DOHH2 (cell line): ENCODE measurements at regions not wholly inside any gene's neighbourhood (a gene's known extent, or its start where the extent isn't known, plus 50 kb on each side); places are given as distances from the start of the nearest gene placed in this dataset.

ENCODE experiments used
- H3F3A ChIP-seq: fragments of 200-600 bp; sonication (generic), shearing (Covaris generic); 2 replicates; pipeline ENCODE4 v1.6.0; 2016; ENCODE audit warnings: antibody characterized with exemption, mild to moderate bottlenecking; ENCODE audit not compliant: control insufficient read depth, insufficient read depth
- H3K27ac ChIP-seq: fragments of 200-600 bp; sonication (generic); 2 replicates; pipeline ENCODE4 v1.5.1; 2014; ENCODE audit warnings: low read depth, mild to moderate bottlenecking, low read length, moderate library complexity
- H3K27me3 ChIP-seq: fragments of 200-600 bp; sonication (generic); 2 replicates; pipeline ENCODE4 v1.6.1; 2014; ENCODE audit warnings: mild to moderate bottlenecking, low read length, mixed read lengths; ENCODE audit not compliant: control insufficient read depth
- H3K36me3 ChIP-seq: fragments of 200-600 bp; sonication (generic); 2 replicates; pipeline ENCODE4 v1.6.1; 2014; ENCODE audit warnings: mild to moderate bottlenecking, low read length, moderate library complexity, mixed read lengths; ENCODE audit not compliant: control insufficient read depth
- H3K4me1 ChIP-seq: fragments of 200-600 bp; sonication (generic); 2 replicates; pipeline ENCODE4 v1.6.1; 2014; ENCODE audit warnings: mild to moderate bottlenecking, low read length, mixed read lengths; ENCODE audit not compliant: control insufficient read depth
- H3K4me2 ChIP-seq: fragments of 200-600 bp; sonication (generic); 2 replicates; pipeline ENCODE4 v1.6.0; 2014; ENCODE audit warnings: mild to moderate bottlenecking, low read length, moderate library complexity
- H3K4me3 ChIP-seq: fragments of 200-600 bp; sonication (generic); 2 replicates; pipeline ENCODE4 v1.5.1; 2014; ENCODE audit warnings: mild to moderate bottlenecking, low read length, mixed read lengths
- H3K79me2 ChIP-seq: fragments of 200-600 bp; sonication (generic); 2 replicates; pipeline ENCODE4 v1.6.1; 2014; ENCODE audit warnings: mild to moderate bottlenecking, low read length, mixed read lengths; ENCODE audit not compliant: control insufficient read depth
- H3K9me2 ChIP-seq: fragments of 200-600 bp; sonication (generic); replicated peaks from 2 replicates; pipeline ENCODE4 v1.6.1; 2014; ENCODE audit warnings: mild to moderate bottlenecking, low read length, mixed read lengths; ENCODE audit not compliant: control insufficient read depth
- H3K9me3 ChIP-seq: fragments of 200-600 bp; sonication (generic); 2 replicates; pipeline ENCODE4 v1.6.1; 2014; ENCODE audit warnings: antibody characterized with exemption, low read length, mixed read lengths; ENCODE audit not compliant: control insufficient read depth, insufficient read depth
- H4K20me1 ChIP-seq: fragments of 200-600 bp; sonication (generic); 2 replicates; pipeline ENCODE4 v1.6.0; 2014; ENCODE audit warnings: low read depth, mild to moderate bottlenecking, antibody characterized with exemption, low read length, moderate library complexity; ENCODE audit not compliant: control insufficient read depth, insufficient read depth
- EZH2phosphoT487 ChIP-seq: fragments of 200-600 bp; sonication (generic); IDR thresholded peaks from 2 replicates; pipeline ENCODE4 v1.6.1; 2017; ENCODE audit warnings: borderline replicate concordance, mild to moderate bottlenecking, antibody characterized with exemption, low read length, moderate library complexity, mixed read lengths
- TF ChIP-seq, protein P1 (sequence below): fragments of 200-600 bp; sonication (generic); IDR thresholded peaks from one replicate; pipeline ENCODE4 v1.5.1; 2014; ENCODE audit warnings: antibody characterized with exemption, mild to moderate bottlenecking, low read depth, low read length; ENCODE audit not compliant: poor library complexity, severe bottlenecking

DNA sequence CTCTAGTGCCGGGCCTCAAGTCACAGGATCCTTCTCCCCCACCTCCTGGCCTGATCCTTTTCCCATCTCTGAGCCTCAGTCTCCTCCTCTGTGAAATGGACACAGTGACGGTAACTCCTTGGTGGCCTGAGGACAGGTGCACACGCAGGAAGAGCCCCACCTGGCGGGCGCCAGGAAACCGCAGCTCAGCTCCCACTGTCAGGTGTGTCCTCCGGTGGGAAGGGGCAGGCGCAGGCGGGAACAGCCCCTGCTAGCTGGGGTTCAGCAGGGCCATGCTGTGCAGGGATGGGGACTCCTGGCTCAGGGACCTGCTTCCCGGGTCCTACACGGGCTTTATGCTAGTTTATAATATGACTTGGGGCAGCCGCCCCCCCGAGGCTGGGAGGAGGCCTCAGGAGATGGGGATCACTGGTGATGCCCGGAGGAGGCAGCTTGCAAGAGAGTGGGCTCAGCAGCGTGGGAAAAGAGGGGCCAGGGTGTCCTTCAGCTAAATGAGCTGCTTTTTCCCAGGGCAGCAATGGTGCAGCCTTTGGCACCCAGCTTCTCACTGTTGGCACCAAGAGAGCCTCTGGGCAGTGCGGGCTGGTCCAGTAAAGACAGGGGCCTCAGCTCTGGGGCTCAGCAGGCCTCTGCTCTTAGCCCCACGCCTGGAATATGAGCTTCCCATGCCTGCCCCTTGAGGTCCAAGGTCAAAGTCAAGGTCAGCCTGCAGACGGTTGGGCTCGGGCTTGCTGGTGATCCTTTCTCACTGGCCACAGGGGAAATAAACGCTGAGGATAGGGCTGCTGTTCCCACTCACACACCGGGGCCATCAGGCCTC is 68.0 kb upstream of the FAM20C start:
- no peaks in the 10 kb centered on the region for H3K27me3 ChIP-seq
- H4K20me1 ChIP-seq = no peaks in the 10 kb centered on the region
- no peak overlapping the region for H3K4me2 ChIP-seq
- no peaks in the 10 kb centered on the region for H3K9me2 ChIP-seq
- no peaks in the 10 kb centered on the region for H3K4me1 ChIP-seq
- TF ChIP-seq EZH2phosphoT487 = no peak
- H3K9me3 ChIP-seq = no peaks in the 10 kb centered on the region
- no peaks in the 10 kb centered on the region for H3K36me3 ChIP-seq
- H3K27ac ChIP-seq = no peak overlapping the region
- no peak overlapping the region for H3K4me3 ChIP-seq
- no peaks in the 10 kb centered on the region for H3K79me2 ChIP-seq
- no peaks in the 10 kb centered on the region for H3F3A ChIP-seq

DNA sequence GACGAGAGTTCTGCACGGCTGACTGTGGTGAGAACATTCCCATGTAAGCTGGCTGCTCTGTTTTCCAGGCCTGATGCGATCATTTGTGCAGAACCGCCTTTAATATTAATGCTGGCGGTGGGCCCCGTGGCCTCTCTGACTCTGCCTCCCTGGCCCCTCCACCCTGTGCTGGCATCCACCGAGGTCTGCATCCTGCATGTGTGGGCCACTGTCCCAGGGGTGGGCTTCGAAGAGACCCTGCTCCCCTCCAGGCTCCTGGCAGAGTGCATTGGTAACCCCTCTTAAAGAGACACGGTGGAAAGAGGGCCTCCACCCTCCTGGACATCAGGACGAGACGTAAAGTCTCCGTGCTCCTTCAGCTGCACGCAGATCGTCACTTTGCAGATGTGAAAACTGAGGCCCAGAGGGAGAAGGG is 67.3 kb upstream of the FAM20C start:
- Histone ChIP-seq H3K4me1 (no peaks in the 10 kb centered on the region), H3K79me2 (no peaks in the 10 kb centered on the region)
- no peak for TF ChIP-seq EZH2phosphoT487
- TF ChIP-seq, protein P1, sequence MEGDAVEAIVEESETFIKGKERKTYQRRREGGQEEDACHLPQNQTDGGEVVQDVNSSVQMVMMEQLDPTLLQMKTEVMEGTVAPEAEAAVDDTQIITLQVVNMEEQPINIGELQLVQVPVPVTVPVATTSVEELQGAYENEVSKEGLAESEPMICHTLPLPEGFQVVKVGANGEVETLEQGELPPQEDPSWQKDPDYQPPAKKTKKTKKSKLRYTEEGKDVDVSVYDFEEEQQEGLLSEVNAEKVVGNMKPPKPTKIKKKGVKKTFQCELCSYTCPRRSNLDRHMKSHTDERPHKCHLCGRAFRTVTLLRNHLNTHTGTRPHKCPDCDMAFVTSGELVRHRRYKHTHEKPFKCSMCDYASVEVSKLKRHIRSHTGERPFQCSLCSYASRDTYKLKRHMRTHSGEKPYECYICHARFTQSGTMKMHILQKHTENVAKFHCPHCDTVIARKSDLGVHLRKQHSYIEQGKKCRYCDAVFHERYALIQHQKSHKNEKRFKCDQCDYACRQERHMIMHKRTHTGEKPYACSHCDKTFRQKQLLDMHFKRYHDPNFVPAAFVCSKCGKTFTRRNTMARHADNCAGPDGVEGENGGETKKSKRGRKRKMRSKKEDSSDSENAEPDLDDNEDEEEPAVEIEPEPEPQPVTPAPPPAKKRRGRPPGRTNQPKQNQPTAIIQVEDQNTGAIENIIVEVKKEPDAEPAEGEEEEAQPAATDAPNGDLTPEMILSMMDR = no peak

DNA sequence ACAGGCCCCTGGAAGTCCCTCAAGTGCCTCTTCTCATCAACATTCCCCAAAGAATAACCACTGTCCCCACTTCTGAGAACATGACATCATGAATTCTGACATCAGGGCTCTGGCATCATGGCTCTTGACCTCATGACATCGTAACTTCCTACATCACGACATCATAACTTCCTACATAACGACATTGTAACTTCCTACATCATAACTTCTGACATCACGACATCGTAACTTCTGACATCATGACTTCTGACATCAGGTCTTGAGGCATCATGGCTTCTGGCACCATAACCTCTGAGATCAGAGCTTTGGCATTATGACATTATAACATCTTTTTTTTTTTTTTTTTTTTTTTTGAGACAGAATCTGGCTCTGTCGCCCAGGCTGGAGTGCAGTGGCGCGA is 66.7 kb upstream of the FAM20C start:
- H3K9me3 ChIP-seq = no peaks in the 10 kb centered on the region
- no peak overlapping the region for H3K4me3 ChIP-seq
- H3K4me1 ChIP-seq = no peaks in the 10 kb centered on the region
- no peaks in the 10 kb centered on the region for H4K20me1 ChIP-seq
- no peaks in the 10 kb centered on the region for H3F3A ChIP-seq
- no peaks in the 10 kb centered on the region for H3K27me3 ChIP-seq
- H3K9me2 ChIP-seq = no peaks in the 10 kb centered on the region
- no peak overlapping the region for H3K4me2 ChIP-seq
- H3K79me2 ChIP-seq = no peaks in the 10 kb centered on the region
- no peak overlapping the region for H3K27ac ChIP-seq
- TF ChIP-seq, protein P1 = no peak
- TF ChIP-seq EZH2phosphoT487 = no peak
- no peaks in the 10 kb centered on the region for H3K36me3 ChIP-seq

More for the DNA sequence above, 67.3 kb upstream of the FAM20C start:
- H3F3A ChIP-seq = no peaks in the 10 kb centered on the region
- no peaks in the 10 kb centered on the region for H4K20me1 ChIP-seq
- H3K9me3 ChIP-seq = no peaks in the 10 kb centered on the region
- H3K4me3 ChIP-seq = no peak overlapping the region
- no peak overlapping the region for H3K4me2 ChIP-seq
- no peaks in the 10 kb centered on the region for H3K36me3 ChIP-seq
- no peak overlapping the region for H3K27ac ChIP-seq
- H3K9me2 ChIP-seq = no peaks in the 10 kb centered on the region
- H3K27me3 ChIP-seq = no peaks in the 10 kb centered on the region

DNA sequence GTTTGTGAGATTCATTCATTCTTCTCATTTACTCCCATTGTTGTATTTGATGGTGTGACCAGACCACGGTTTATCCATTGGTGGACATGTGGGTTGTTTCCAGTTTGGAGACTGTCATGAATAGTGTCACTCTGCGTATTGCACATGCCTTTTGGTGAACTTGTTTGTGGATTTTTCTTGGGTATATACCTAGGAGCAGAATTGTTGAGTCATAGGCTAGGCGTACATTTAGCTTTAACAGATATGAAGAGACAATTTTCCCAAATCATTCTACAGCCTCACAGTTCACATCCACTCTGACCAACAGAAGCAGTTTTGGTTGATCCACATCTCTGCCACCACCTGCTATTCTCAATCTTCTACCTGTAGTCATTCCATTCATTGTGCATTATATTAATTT is 66.0 kb upstream of the FAM20C start:
- H3F3A ChIP-seq = no peaks in the 10 kb centered on the region
- no peaks in the 10 kb centered on the region for H3K27me3 ChIP-seq
- no peaks in the 10 kb centered on the region for H3K79me2 ChIP-seq
- H3K4me1 ChIP-seq = no peaks in the 10 kb centered on the region
- H3K9me2 ChIP-seq = no peaks in the 10 kb centered on the region
- no peak overlapping the region for H3K4me3 ChIP-seq
- no peaks in the 10 kb centered on the region for H4K20me1 ChIP-seq
- no peak overlapping the region for H3K27ac ChIP-seq
- no peaks in the 10 kb centered on the region for H3K36me3 ChIP-seq
- H3K4me2 ChIP-seq = no peak overlapping the region
- TF ChIP-seq, protein P1 = no peak
- TF ChIP-seq EZH2phosphoT487 = no peak
- no peaks in the 10 kb centered on the region for H3K9me3 ChIP-seq
